ENCODE measurements at regions not wholly inside any gene's neighbourhood (a gene's known extent, or its start where the extent isn't known, plus 50 kb on each side); places are given as distances from the start of the nearest gene placed in this dataset.

GRCh38 chr1:116208136-116208535 lies 96.9 kb downstream of the MAB21L3 start:
- H4K20me1 ChIP-seq (ENCODE audit: insufficient read depth, low read length) = no peaks in the 10 kb centered on the region
- ChIA-PET POLR2A (no interaction called here), CTCF (ENCODE audit: low intra/inter-chr PET ratio, low total read pairs) (no interaction called here)
- DNase-seq (ENCODE audit: low spot score) (no peak), ATAC-seq (no peak), FAIRE-seq (no peak)
- no peak overlapping the region for H3K4me3 ChIP-seq (replicated peaks in 1 of 3; ENCODE audit: insufficient read depth in 1 of 3, low read depth in 2 of 3, low read length in 3 of 3)
- BruUV-seq (replicated peaks) = no TSS peak
- intact Hi-C loops (cut with micrococcal nuclease; ENCODE audit: unreplicated experiment) = no loop called here
- H3K4me1 ChIP-seq (ENCODE audit: insufficient read depth, low read length) = peaks cover 8% of the 10 kb centered on the region
- no peak overlapping the region for H3K27ac ChIP-seq (ENCODE audit: extremely low read length, insufficient read depth, low read length)
- in situ Hi-C loops (cut with HindIII; ENCODE audit: extremely low pct_ligation_motif_present, low pct_unique_long_range_greater_than_20kb) = loop anchor here (10.0 kb wide), 1 partner anchor 63 kb away; no protein-coding TSS in a partner anchor
- H3K9ac ChIP-seq (ENCODE audit: insufficient read depth, low read depth, low read length) = no peak overlapping the region
- H3K27me3 ChIP-seq (ENCODE audit: control insufficient read depth in 1 of 2, insufficient read depth in 2 of 2, low read length in 2 of 2) = peaks cover 1 to 13% of the 10 kb centered on the region in 2 experiments; a peak in 2 of 5 replicates
- no peak overlapping the region for H2AFZ ChIP-seq (ENCODE audit: low read length)
- 72% methylated on average over 6 of the region's 6 CpGs for WGBS (ENCODE audit: low lambda C conversion rate)
- no peaks in the 10 kb centered on the region for H3K79me2 ChIP-seq (ENCODE audit: insufficient read depth, low read length)
- TF ChIP-seq ZNF660 (CRISPR knock-in tag; IDR thresholded peaks at IDR 0.05; ENCODE audit: borderline replicate concordance, low read depth) (no peak), ZNF276 (CRISPR knock-in tag; IDR thresholded peaks at IDR 0.05; ENCODE audit: low read depth) (no peak), ARHGAP35 (CRISPR knock-in tag; IDR thresholded peaks at IDR 0.05; ENCODE audit: borderline replicate concordance) (no peak), NFRKB (IDR thresholded peaks at IDR 0.05) (no peak), ZNF367 (CRISPR knock-in tag; IDR thresholded peaks at IDR 0.05; ENCODE audit: borderline replicate concordance) (no peak), NR2F1 (CRISPR knock-in tag; IDR thresholded peaks at IDR 0.05) (no peak)
- no peaks in the 10 kb centered on the region for H3K9me3 ChIP-seq (ENCODE audit: low read length)
- H3K36me3 ChIP-seq (replicated peaks in 1 of 2; ENCODE audit: control insufficient read depth in 1 of 2, insufficient read depth in 2 of 2, low read length in 2 of 2) = no peaks in the 10 kb centered on the region
- no peak overlapping the region for H3K4me2 ChIP-seq (ENCODE audit: low read depth, low read length)

DNA sequence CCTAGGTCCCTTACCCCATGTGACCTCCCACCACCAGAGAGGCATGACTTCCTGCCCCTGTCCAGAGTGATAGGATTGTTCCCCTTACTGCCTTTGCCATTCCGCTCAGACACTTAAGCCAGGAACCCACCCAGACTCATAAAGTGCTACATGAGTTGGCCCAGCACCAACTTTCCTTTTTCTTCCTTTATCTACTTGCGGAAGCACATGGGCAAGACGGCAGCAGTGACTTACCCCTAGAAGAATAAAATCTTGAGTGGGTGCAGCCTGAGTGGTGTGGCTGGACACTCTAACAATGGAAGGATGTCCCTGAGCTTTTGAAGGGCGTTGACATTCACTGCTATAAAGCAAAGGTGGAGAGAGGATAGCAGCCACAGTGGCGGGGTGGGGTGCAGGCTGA lies 100.1 kb downstream of the MAB21L3 start:
- intact Hi-C loops (cut with micrococcal nuclease; ENCODE audit: unreplicated experiment) (no loop called here), in situ Hi-C loops (cut with HindIII; ENCODE audit: extremely low pct_ligation_motif_present, low pct_unique_long_range_greater_than_20kb) (no loop called here)
- no peak overlapping the region for H3K27ac ChIP-seq (ENCODE audit: extremely low read length, insufficient read depth, low read length)
- no peak for TF ChIP-seq NCOA1 (CRISPR knock-in tag; IDR thresholded peaks at IDR 0.05)
- TF ChIP-seq, protein P1, sequence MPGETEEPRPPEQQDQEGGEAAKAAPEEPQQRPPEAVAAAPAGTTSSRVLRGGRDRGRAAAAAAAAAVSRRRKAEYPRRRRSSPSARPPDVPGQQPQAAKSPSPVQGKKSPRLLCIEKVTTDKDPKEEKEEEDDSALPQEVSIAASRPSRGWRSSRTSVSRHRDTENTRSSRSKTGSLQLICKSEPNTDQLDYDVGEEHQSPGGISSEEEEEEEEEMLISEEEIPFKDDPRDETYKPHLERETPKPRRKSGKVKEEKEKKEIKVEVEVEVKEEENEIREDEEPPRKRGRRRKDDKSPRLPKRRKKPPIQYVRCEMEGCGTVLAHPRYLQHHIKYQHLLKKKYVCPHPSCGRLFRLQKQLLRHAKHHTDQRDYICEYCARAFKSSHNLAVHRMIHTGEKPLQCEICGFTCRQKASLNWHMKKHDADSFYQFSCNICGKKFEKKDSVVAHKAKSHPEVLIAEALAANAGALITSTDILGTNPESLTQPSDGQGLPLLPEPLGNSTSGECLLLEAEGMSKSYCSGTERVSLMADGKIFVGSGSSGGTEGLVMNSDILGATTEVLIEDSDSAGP (CRISPR knock-in tag; IDR thresholded peaks at IDR 0.05; ENCODE audit: borderline replicate concordance) = no peak
- TF ChIP-seq RARA (CRISPR knock-in tag; IDR thresholded peaks at IDR 0.05) = no peak
- TF ChIP-seq ARNTL (CRISPR knock-in tag; IDR thresholded peaks at IDR 0.05) = no peak
- TF ChIP-seq ESRRA (CRISPR knock-in tag; IDR thresholded peaks at IDR 0.05; ENCODE audit: low read depth) = no peak
- no peak for TF ChIP-seq ZBTB1 (CRISPR knock-in tag; IDR thresholded peaks at IDR 0.05; ENCODE audit: borderline replicate concordance)
- TF ChIP-seq ZNF839 (CRISPR knock-in tag; IDR thresholded peaks at IDR 0.05; ENCODE audit: borderline replicate concordance) = no peak
- no peak for TF ChIP-seq ZNF354B (CRISPR knock-in tag; IDR thresholded peaks at IDR 0.05)
- no peak for TF ChIP-seq ZNF879 (CRISPR knock-in tag; IDR thresholded peaks at IDR 0.05)
- no peak for TF ChIP-seq ZNF777 (CRISPR knock-in tag; IDR thresholded peaks at IDR 0.05)
- TF ChIP-seq, protein P2, sequence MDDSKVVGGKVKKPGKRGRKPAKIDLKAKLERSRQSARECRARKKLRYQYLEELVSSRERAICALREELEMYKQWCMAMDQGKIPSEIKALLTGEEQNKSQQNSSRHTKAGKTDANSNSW (CRISPR knock-in tag; IDR thresholded peaks at IDR 0.05; ENCODE audit: borderline replicate concordance) = no peak
- no peak overlapping the region for H2AFZ ChIP-seq (ENCODE audit: low read length)
- H3K79me2 ChIP-seq (ENCODE audit: insufficient read depth, low read length) = no peaks in the 10 kb centered on the region
- H3K9ac ChIP-seq (ENCODE audit: insufficient read depth, low read depth, low read length) = no peak overlapping the region
- no peaks in the 10 kb centered on the region for H4K20me1 ChIP-seq (ENCODE audit: insufficient read depth, low read length)
- no peak for ATAC-seq
- peaks cover 1 to 12% of the 10 kb centered on the region in 2 experiments; a peak in 2 of 5 replicates for H3K27me3 ChIP-seq (ENCODE audit: control insufficient read depth in 1 of 2, insufficient read depth in 2 of 2, low read length in 2 of 2)
- 63% methylated on average over 5 of the region's 5 CpGs for WGBS (ENCODE audit: low lambda C conversion rate)
- H3K4me3 ChIP-seq (replicated peaks in 1 of 3; ENCODE audit: insufficient read depth in 1 of 3, low read depth in 2 of 3, low read length in 3 of 3) = no peak overlapping the region
- BruUV-seq (replicated peaks) = no TSS peak
- POLR2A ChIA-PET = no interaction called here
- no peak overlapping the region for H3K4me2 ChIP-seq (ENCODE audit: low read depth, low read length)
- no peaks in the 10 kb centered on the region for H3K36me3 ChIP-seq (replicated peaks in 1 of 2; ENCODE audit: control insufficient read depth in 1 of 2, insufficient read depth in 2 of 2, low read length in 2 of 2)
- no peak for FAIRE-seq
- H3K4me1 ChIP-seq (ENCODE audit: insufficient read depth, low read length) = peaks cover 4% of the 10 kb centered on the region
- no peak for DNase-seq (ENCODE audit: low spot score)
- no peaks in the 10 kb centered on the region for H3K9me3 ChIP-seq (ENCODE audit: low read length)
- CTCF ChIA-PET (ENCODE audit: low intra/inter-chr PET ratio, low total read pairs) = no interaction called here
